ENCODE measurements at regions not wholly inside any gene's neighbourhood (a gene's known extent, or its start where the extent isn't known, plus 50 kb on each side); places are given as distances from the start of the nearest gene placed in this dataset.

DNA sequence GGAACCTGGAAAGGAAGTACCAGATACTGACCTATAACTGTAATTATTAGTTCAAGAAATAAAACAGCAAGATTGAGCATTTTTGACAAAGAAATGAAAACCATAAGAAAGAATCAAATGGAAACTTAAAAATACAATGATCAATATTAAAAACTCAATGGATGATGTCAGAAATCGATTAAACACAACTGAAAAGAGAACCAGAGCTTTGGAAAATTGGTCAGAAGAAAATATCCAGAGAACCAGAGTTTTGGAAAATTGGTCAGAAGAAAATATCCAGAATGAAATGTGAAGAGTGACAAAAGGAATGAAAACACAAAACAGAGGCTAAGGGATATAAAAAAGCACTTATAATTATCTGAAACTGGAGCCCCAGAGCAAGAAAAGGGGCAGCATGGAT is 438.6 kb downstream of the AJAP1 start:
- H3K4me3 ChIP-seq (replicated peaks; ENCODE audit: low read depth, low read length) = no peak overlapping the region
- DNase-seq (ENCODE audit: low read depth) = no peak
- TF ChIP-seq, protein P1, sequence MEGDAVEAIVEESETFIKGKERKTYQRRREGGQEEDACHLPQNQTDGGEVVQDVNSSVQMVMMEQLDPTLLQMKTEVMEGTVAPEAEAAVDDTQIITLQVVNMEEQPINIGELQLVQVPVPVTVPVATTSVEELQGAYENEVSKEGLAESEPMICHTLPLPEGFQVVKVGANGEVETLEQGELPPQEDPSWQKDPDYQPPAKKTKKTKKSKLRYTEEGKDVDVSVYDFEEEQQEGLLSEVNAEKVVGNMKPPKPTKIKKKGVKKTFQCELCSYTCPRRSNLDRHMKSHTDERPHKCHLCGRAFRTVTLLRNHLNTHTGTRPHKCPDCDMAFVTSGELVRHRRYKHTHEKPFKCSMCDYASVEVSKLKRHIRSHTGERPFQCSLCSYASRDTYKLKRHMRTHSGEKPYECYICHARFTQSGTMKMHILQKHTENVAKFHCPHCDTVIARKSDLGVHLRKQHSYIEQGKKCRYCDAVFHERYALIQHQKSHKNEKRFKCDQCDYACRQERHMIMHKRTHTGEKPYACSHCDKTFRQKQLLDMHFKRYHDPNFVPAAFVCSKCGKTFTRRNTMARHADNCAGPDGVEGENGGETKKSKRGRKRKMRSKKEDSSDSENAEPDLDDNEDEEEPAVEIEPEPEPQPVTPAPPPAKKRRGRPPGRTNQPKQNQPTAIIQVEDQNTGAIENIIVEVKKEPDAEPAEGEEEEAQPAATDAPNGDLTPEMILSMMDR (IDR thresholded peaks at IDR 0.05; ENCODE audit: low read length, missing control alignments) = no peak

DNA sequence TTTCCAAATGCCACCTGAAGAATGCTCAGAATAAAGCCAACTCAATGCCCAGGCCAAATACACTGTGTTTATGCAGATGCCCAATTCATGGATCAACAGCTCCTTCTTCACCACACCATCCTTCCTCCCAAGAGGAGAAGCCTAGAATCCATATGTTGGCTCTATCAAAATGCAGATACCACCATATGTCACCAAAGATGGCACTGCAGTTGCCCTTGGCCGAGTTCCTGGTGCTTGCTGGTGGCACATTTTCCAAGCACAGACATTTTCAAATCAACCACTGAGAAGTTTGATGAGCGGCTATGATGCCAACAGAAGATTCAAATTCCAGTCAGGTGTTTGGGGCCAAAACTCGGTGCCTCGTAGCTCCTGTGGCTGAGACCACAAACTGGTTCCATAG is 430.3 kb downstream of the AJAP1 start:
- TF ChIP-seq, protein P1 (IDR thresholded peaks at IDR 0.05; ENCODE audit: low read length, missing control alignments) = no peak
- DNase-seq (ENCODE audit: low read depth) = no peak
- no peak overlapping the region for H3K4me3 ChIP-seq (replicated peaks; ENCODE audit: low read depth, low read length)

- TF ChIP-seq, protein P1 (IDR thresholded peaks at IDR 0.05; ENCODE audit: low read length, missing control alignments) = no peak
- no peak for DNase-seq (ENCODE audit: low read depth)
- no peak overlapping the region for H3K4me3 ChIP-seq (replicated peaks; ENCODE audit: low read depth, low read length)
Observed at GRCh38 chr1:5067246-5067645, 412.8 kb downstream of the AJAP1 start.

DNA sequence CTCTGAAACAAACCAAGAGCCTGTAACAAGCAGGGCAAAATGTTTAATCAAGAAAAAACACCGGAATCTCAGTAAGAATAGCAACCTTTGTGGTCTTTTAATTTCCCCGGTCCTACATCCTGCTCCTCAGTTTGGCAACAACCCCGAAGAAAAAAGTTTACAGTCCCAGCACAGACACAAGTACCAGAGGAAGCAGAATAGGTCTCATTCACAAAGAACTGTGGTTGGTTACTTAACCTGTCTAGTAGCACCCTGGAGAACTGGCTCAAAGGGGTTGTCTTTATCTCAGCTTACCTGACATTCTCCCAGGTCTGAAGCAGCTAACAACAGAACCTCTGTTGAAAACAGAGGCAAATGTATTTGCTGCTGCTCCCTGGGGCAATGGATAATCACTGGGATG is 399.3 kb downstream of the AJAP1 start:
- H3K4me3 ChIP-seq (replicated peaks; ENCODE audit: low read depth, low read length) = no peak overlapping the region
- no peak for DNase-seq (ENCODE audit: low read depth)
- TF ChIP-seq, protein P1 (IDR thresholded peaks at IDR 0.05; ENCODE audit: low read length, missing control alignments) = no peak

- DNase-seq (ENCODE audit: low read depth) = no peak
- H3K4me3 ChIP-seq (replicated peaks; ENCODE audit: low read depth, low read length) = no peak overlapping the region
- TF ChIP-seq, protein P1 (IDR thresholded peaks at IDR 0.05; ENCODE audit: low read length, missing control alignments) = no peak
Observed at GRCh38 chr1:5029136-5029535, 374.7 kb downstream of the AJAP1 start.

DNA sequence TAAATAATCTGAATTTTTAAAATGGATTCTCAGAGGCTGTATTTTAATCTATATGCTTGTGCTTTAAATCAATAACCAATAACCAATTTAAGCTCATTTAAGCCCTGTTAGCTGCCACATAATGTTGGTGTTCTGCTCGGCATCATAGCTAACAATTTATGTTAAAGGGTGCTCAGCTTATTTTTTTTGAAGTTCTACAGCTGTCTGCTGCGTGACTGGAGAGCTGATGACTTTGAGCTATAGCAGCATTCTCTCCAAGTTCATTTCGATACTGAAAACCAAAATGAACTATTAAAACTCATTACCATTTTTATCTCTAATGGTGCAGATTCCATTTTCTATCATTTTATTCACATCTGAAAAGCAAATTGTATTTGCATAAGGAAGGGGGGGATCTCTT is 357.8 kb downstream of the AJAP1 start:
- TF ChIP-seq, protein P1 (IDR thresholded peaks at IDR 0.05; ENCODE audit: low read length, missing control alignments) = no peak
- H3K4me3 ChIP-seq (replicated peaks; ENCODE audit: low read depth, low read length) = no peak overlapping the region
- DNase-seq (ENCODE audit: low read depth) = no peak

GRCh38 chr1:5010656-5011055 is 356.2 kb downstream of the AJAP1 start:
- TF ChIP-seq, protein P1 (IDR thresholded peaks at IDR 0.05; ENCODE audit: low read length, missing control alignments) = no peak
- DNase-seq (ENCODE audit: low read depth) = no peak
- H3K4me3 ChIP-seq (replicated peaks; ENCODE audit: low read depth, low read length) = no peak overlapping the region

Measured in fibroblast of pulmonary artery (primary cell).